EH (cell line): ENCODE measurements at regions not wholly inside any gene's neighbourhood (a gene's known extent, or its start where the extent isn't known, plus 50 kb on each side); places are given as distances from the start of the nearest gene placed in this dataset.
"Not testable (repeated sequence)": the region's sequence is repeated elsewhere in the genome, so short reads cannot be mapped to it uniquely, and the experiment has no call there.

Experiments used
- DNase-seq: peaks from one replicate; pipeline ENCODE4 v3.0.0-alpha.2; 2015; ENCODE audit warnings: low read depth

DNA sequence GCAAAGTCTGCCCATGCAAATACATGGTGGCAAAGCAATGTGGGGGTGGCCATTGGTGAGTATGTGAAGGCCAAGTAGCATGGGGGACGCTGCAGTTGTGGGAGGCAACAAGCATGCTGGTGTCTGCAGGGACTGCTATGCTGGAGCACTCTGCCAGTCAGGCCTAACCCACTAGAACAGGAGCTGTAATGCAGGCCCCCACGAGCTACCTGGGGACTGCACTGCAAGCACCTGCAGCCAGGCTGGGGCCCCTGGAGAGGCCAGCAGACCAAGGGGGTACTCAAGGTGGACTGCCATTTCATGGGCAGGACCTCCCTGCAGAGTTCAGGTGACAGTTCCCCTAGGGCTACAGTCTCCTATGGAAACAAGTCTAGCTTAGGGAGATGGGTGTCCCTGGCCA, 183.8 kb upstream of the PDE4D start:
- no peak for DNase-seq

- DNase-seq = no peak
Observed at GRCh38 chr5:60076746-60077145, 183.2 kb upstream of the PDE4D start.

DNA sequence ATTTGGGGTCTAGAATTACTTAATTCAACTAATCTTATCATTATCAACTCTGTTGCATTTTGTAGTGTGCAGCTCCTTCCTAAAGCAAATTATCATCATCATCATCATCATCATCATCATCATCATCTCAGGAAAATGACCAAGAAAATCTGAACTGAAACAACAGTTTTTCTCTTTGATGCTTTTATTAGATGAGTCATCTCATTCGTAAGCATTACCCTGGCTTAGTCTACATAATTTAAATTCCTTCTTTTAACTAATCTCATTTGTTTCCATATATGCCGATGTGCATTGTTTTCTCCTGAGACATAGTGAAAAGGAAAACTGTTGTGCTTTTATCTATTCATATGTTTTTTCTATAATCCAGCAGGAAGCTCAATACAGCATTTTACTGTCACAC, 173.0 kb upstream of the PDE4D start:
- peak; percentile 77 for DNase-seq

- DNase-seq = no peak
Observed at GRCh38 chr5:60060389-60060788, 166.9 kb upstream of the PDE4D start.

- no peak for DNase-seq
Observed at GRCh38 chr5:60056191-60056590, 162.7 kb upstream of the PDE4D start.

GRCh38 chr5:60055168-60055567, 161.6 kb upstream of the PDE4D start:
- no peak for DNase-seq

DNA sequence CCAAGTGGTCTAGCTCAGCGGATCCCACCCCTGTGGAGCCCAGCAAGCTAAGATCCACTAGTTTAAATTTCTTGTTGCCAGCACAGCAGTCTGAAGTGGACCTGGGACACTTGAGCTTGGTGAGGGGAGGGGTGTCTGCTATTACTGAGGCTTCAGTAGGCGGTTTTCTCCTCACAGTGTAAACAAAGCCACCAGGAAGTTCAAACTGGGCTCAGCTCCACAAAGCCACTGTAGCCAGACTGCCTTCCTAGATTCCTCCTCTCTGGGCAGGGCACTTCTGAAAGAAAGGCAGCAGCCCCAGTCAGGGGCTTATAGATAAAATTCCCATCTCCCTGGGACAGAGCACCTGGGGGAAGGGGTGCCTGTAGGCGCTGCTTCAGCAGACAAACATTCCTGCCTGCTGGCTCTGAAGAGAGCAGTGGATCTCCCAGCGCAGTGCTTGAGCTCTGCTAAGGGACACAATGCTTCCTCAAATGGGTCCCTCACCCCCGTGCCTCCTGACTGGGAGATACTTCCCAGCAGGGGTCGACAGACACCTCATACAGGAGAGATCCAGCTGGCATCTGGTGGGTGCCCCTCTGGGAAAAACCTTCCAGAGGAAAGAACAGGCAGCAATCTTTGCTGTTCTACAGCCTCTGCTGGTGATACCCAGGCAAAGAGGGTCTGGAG, 148.6 kb upstream of the PDE4D start:
- not testable (repeated sequence) for DNase-seq

- not testable (repeated sequence) for DNase-seq
Observed at GRCh38 chr5:60041508-60041907, 148.0 kb upstream of the PDE4D start.

DNA sequence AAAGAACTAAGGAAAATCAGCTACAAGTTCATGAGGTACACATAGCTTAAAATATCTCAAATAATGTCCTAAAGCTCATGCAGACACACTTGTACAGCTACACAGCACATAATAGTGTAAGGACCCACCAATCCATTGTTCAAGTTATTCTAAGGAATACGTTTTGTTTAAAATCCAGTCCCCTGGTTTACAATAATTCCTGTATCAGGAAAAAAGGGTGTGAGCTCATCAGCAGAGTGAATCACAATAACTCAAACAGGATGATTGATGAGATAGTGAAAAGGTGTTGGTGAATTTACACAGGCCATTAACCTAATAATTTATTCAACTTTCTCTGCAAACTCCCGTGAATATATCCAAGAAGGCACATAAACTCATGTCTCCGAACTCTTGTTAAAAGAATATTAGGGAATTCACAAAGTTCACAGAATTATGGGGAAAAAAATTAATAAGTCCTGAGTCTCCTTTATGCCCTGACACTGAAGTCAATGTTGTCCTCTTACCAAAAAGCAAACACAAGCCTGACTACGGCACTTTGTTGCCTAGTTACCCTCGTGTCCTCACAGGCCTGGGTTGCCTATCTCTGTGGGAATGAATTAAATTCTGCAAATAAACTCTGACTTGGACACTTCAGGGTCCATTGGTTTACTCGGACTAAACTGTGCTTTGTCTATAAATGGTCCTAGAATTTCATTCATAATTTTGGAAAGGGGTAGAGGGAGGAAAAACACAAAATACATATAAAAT, 142.8 kb upstream of the PDE4D start:
- DNase-seq = no peak

DNA sequence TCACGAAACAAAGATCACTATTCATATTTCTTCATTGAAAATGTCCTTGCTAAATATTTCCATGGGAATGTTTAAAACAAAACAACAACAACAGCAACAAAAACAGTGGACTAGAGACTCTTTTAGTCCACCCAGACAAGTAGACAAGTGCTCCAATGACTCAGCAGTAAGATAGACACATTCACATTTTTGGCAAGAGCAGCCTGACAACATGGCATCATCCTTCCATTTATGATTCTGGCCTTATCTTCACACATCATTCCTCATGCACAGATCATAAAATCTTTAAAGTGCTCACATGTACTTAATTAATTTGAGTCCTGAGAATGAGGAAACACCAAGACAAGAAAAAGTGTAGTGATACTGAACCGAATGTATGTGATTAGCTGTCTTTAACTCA, 132.6 kb upstream of the PDE4D start:
- DNase-seq = peak; percentile 85

DNA sequence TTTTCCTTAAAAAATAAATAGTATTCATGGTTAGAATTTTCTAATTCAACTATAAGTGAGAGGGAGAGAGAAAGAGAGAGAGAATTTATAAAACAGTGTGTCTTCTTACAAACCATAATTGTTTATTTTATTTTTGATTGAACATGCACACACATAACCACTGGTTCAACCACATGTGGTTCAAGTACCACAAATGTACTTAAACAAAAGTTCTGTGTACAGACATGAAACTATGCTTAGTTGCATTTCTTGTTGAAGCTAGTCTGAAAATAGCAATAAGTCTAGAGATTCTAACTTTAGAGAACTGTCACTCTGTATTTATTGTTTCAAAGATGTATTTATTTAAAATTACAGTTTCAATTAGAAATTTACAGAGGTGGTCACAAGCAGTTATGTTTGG, 130.6 kb upstream of the PDE4D start:
- no peak for DNase-seq

DNA sequence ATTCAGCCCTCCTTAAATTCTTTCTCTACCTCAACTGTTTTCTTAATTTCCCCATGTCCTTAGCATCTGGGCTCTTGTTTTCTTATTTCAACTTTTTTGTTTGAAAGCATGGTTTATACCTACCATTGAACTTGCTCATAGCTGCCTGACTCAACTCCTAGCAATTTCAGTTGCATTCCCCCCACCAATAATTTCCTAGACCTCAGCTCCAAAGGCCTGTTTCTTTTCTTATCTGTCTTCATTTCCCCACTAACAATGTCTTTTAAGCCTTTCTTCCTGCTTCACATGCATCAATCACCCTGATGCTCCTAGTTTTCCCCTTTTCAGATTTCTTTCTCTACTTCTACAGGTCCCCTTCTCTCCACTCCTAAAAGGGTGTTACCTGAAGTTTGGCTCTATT, 129.7 kb upstream of the PDE4D start:
- peak; percentile 64 for DNase-seq

DNA sequence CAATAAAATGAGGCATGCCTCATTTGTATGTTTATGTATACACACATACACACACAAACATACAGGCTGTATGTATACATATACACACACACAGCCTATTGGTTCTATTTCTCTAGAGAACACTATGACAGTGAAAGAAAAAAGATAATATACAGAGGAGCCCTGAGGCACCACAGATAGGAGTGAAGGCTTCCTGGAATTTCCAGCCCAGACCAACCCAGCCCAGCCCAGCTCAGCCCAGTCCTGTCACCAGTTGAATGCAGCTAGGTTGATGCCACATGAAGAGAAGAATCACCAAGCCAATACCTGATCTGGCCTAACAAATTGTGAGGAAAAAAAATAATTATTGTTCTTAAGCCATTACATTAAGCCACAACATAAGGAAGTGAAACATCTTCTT, 126.9 kb upstream of the PDE4D start:
- no peak for DNase-seq

GRCh38 chr5:60018960-60019359, 125.4 kb upstream of the PDE4D start:
- not testable (repeated sequence) for DNase-seq

GRCh38 chr5:60018091-60018490, 124.6 kb upstream of the PDE4D start:
- DNase-seq = peak; percentile 47

- peak; percentile 67 for DNase-seq
Observed at GRCh38 chr5:60014331-60014730, 120.8 kb upstream of the PDE4D start.

DNA sequence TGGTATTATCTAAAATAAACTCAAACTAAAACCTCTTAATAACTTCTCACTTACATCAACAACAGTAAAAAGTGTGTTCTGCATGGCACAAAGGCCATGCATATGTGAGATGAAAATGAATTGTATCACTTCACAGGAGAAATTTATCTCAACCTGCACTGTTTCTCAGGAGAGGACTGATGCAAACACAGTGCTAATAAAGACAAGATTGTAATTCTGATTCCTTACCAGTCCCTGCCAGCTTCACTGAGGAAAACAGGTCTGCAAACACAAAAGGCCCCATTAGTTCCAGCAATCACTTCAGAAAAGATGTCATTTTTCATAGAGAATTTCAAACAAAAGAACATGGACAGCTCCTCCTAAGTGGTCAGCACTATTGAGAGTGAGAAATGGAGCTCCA, 117.3 kb upstream of the PDE4D start:
- DNase-seq = no peak

DNA sequence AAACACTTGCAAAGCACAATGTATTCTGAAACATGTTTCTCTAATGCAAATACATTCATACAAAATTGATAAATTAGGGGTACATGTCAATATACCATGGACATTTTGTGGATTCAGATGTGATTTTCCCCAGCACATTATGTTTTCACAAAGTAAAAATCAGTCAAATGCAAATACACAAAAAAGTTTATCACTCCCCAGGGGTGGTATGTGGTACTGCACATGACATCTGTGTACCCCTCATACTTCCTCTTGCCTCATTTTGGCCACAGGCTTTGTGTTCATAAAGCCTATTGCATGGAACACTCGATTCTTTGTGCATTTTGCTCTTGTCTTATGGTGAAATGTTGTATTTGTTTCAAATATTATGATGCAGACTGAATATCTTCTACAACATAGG, 116.8 kb upstream of the PDE4D start:
- DNase-seq = no peak

- no peak for DNase-seq
Observed at GRCh38 chr5:60007729-60008128, 114.2 kb upstream of the PDE4D start.

DNA sequence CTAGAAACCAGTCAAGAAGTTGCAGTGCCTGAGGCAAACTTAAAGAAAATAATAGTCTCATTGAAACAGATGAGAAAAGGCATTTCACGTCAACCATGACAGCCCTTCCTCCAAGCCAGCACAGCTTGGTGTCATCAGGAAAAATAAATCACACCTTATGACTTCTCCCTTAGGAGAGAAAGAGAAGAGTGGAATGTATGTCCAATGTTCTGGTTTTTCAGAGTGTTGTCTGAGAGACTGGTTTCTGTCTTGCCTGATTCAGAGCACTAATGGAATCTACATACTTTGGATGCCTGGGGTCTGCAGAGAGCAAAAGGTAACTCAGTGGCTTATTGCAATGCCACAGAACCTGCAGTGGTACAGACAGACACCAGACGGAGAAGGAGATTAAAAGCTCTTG, 105.5 kb upstream of the PDE4D start:
- peak; percentile 49 for DNase-seq

GRCh38 chr5:59992206-59992605, 98.7 kb upstream of the PDE4D start:
- DNase-seq = no peak

GRCh38 chr5:59988396-59988795, 94.9 kb upstream of the PDE4D start:
- DNase-seq = no peak

DNA sequence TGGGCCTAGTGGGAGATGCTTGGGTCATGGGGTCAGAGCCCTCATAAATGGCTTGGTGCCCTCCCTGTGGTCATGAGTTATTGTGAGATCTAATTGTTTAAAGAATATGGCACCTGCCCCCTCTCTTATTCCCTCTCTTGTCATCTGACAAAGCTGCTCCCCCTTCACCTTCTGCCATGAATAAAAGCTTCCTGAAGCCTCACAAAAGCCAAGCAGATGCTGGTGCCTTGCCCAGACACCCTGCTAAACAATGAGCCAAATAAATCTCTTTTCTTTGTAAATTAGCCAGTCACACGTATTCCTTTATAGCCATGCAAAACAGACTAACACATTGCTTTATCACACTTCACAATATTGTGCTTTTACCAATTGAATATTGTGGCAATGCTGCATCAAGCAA, 82.8 kb upstream of the PDE4D start:
- no peak for DNase-seq

- DNase-seq = no peak
Observed at GRCh38 chr5:59972043-59972442, 78.5 kb upstream of the PDE4D start.
